ENCODE measurements at regions not wholly inside any gene's neighbourhood (a gene's known extent, or its start where the extent isn't known, plus 50 kb on each side); places are given as distances from the start of the nearest gene placed in this dataset.

DNA sequence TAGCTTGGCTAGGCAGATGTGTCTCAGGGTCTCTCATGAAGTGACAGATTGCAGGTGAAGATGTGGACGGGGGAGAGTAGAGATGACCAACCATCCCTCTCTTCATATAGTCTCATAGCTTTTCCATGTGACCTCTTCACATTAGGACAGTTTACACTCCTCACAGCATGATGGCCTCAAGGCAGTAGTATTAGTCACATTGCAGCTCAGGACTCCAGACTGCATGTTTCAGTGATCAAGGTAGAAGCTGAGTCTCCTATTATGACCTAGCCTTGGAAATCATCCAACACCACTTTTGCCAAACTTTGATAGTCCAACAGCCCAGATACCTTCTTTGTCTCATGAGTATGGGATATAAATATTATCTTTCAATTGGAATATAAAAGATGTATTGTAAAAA lies 147.7 kb downstream of the GASK1B start:
- Histone ChIP-seq H3K36me3 (ENCODE audit: insufficient read depth, low read length) (no peaks in the 10 kb centered on the region), H3K27ac (ENCODE audit: low read depth in 1 of 2, low read length in 2 of 2) (no peak overlapping the region), H3K27me3 (ENCODE audit: control insufficient read depth in 1 of 2, insufficient read depth in 2 of 2, low read length in 2 of 2) (no peaks in the 10 kb centered on the region), H3K9me3 (ENCODE audit: control insufficient read depth in 1 of 2, insufficient read depth in 1 of 2, low read length in 2 of 2) (peaks cover 7 to 25% of the 10 kb centered on the region in 2 experiments), H3K4me1 (ENCODE audit: insufficient read depth, low read length) (no peaks in the 10 kb centered on the region), H3K4me3 (ENCODE audit: low read length) (no peak overlapping the region)
- Mint-ChIP-seq H3K9me3 (peaks cover 2% of the 10 kb centered on the region), H3K27me3 (peaks cover 4% of the 10 kb centered on the region), H3K27ac (no peak overlapping the region), H3K36me3 (ENCODE audit: low read depth) (no peaks in the 10 kb centered on the region), H3K4me3 (no peak overlapping the region), H3K4me1 (ENCODE audit: low read depth) (no peaks in the 10 kb centered on the region)
- TF ChIP-seq CTCF (IDR thresholded peaks at IDR 0.05), result no peak
- ChIA-PET POLR2A (no interaction called here), CTCF (no interaction called here)
- no peak for DNase-seq
- intact Hi-C loops (cut with DNase I, micrococcal nuclease), result no loop called here
- no peak for ATAC-seq (ENCODE audit: poor library complexity)

- ChIA-PET POLR2A (no interaction called here), CTCF (no interaction called here)
- peaks cover 0 to 4% of the 10 kb centered on the region in 2 experiments for H3K9me3 ChIP-seq (ENCODE audit: control insufficient read depth in 1 of 2, insufficient read depth in 1 of 2, low read length in 2 of 2)
- DNase-seq (no peak), ATAC-seq (ENCODE audit: poor library complexity) (no peak)
- Mint-ChIP-seq H3K4me3 (no peak overlapping the region), H3K4me1 (ENCODE audit: low read depth) (no peaks in the 10 kb centered on the region), H3K36me3 (ENCODE audit: low read depth) (no peaks in the 10 kb centered on the region), H3K27ac (no peak overlapping the region), H3K27me3 (peaks cover 4% of the 10 kb centered on the region), H3K9me3 (peaks cover 2% of the 10 kb centered on the region)
- no peak overlapping the region for H3K4me3 ChIP-seq (ENCODE audit: low read length)
- no peaks in the 10 kb centered on the region for H3K36me3 ChIP-seq (ENCODE audit: insufficient read depth, low read length)
- intact Hi-C loops (cut with DNase I, micrococcal nuclease), result no loop called here
- no peak overlapping the region for H3K27ac ChIP-seq (ENCODE audit: low read depth in 1 of 2, low read length in 2 of 2)
- TF ChIP-seq CTCF (IDR thresholded peaks at IDR 0.05), result no peak
- H3K4me1 ChIP-seq (ENCODE audit: insufficient read depth, low read length), result no peaks in the 10 kb centered on the region
- H3K27me3 ChIP-seq (ENCODE audit: control insufficient read depth in 1 of 2, insufficient read depth in 2 of 2, low read length in 2 of 2), result no peaks in the 10 kb centered on the region
Measured at GRCh38 chr4:158020734-158021346, 152.0 kb downstream of the GASK1B start.

GRCh38 chr4:158020176-158020575 lies 152.6 kb downstream of the GASK1B start:
- Histone ChIP-seq H3K4me3 (ENCODE audit: low read length) (no peak overlapping the region), H3K9me3 (ENCODE audit: control insufficient read depth in 1 of 2, insufficient read depth in 1 of 2, low read length in 2 of 2) (peaks cover 0 to 4% of the 10 kb centered on the region in 2 experiments), H3K27ac (ENCODE audit: low read depth in 1 of 2, low read length in 2 of 2) (no peak overlapping the region), H3K27me3 (ENCODE audit: control insufficient read depth in 1 of 2, insufficient read depth in 2 of 2, low read length in 2 of 2) (no peaks in the 10 kb centered on the region), H3K36me3 (ENCODE audit: insufficient read depth, low read length) (no peaks in the 10 kb centered on the region), H3K4me1 (ENCODE audit: insufficient read depth, low read length) (no peaks in the 10 kb centered on the region)
- Mint-ChIP-seq H3K27ac (no peak overlapping the region), H3K4me3 (no peak overlapping the region), H3K36me3 (ENCODE audit: low read depth) (no peaks in the 10 kb centered on the region), H3K4me1 (ENCODE audit: low read depth) (no peaks in the 10 kb centered on the region), H3K9me3 (peaks cover 2% of the 10 kb centered on the region), H3K27me3 (peaks cover 4% of the 10 kb centered on the region)
- TF ChIP-seq CTCF (IDR thresholded peaks at IDR 0.05), result no peak
- peak in 2 of 14 experiments; percentile 10 to 31 for DNase-seq
- ChIA-PET CTCF (no interaction called here), POLR2A (no interaction called here)
- intact Hi-C loops (cut with DNase I, micrococcal nuclease), result no loop called here
- ATAC-seq (ENCODE audit: poor library complexity), result no peak
